Mucosa of descending colon (tissue), 3 donors: ENCODE measurements at regions not wholly inside any gene's neighbourhood (a gene's known extent, or its start where the extent isn't known, plus 50 kb on each side); places are given as distances from the start of the nearest gene placed in this dataset.

ENCODE experiments used
- ATAC-seq: fragments of 200-7000 bp; cut with Tn5 transposase; one replicate; pipeline ENCODE4 v1.9.1; 2020; ENCODE audit warnings: mild to moderate bottlenecking, moderate library complexity
- DNase-seq, 3 donors: peaks; one replicate each; pipeline ENCODE4 v3.0.0-alpha.2; 2020
- H3K36me3 ChIP-seq: fragments of 200-600 bp; one replicate; pipeline ENCODE4 v1.8.0; 2021; ENCODE audit warnings: low read depth, mild to moderate bottlenecking
- H3K4me1 ChIP-seq: fragments of 200-600 bp; one replicate; pipeline ENCODE4 v1.8.0; 2021; ENCODE audit warnings: low read depth, mild to moderate bottlenecking
- H3K4me3 ChIP-seq: fragments of 200-600 bp; one replicate; pipeline ENCODE4 v1.8.0; 2021; ENCODE audit warnings: mild to moderate bottlenecking
- H3K9me3 ChIP-seq: fragments of 200-600 bp; one replicate; pipeline ENCODE4 v1.8.0; 2021; ENCODE audit warnings: mild to moderate bottlenecking
- CTCF ChIP-seq: fragments of 200-600 bp; IDR thresholded peaks from one replicate; pipeline ENCODE4 v1.8.0; 2022; ENCODE audit warnings: antibody characterized with exemption, mild to moderate bottlenecking
- intact Hi-C, 2 donors: fragments of 100-400 bp; cut with DNase I in 1 of 2; cut with micrococcal nuclease in 1 of 2; formaldehyde crosslinking; loops; one replicate each; pipeline versions ENCODE4 v1.11.0 to v1.11.1; 2022; cut with DNase I, micrococcal nuclease
- donor health status: DM: no; HTN: no; CAD: no; lungs with moderate emphysema.
- donor health status: DM: no; HTN: no; CAD: no.
- donor health status: DM: no; HTN: yes; CAD: no.

DNA sequence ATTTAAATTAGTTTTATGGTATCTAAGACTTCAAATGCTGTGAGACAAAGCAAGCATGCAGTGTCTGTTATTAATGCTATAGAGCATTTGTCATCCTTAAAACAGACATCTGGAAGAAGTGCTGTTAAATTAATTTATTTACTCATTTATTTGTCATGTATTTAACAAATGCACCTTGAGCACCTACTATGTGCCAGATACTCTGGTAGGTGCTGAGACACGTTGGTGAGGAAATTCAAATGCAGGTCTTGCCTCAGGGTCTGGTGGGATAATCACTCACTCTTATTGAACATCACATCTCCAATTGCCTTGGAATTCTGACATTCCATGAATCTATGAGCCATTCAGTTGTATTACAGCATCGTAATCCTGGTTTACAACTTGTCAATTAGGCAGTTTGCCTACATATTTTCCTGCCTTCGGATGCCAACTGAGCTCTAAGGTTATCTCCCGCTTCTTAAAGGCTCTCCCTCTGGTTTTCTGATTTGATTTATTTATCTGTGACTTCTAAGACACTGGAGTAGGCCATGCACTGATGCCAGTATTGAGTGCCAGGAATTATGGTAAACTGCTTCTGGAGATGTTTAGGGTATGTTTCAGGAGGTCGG is 56.0 kb upstream of the RPS23 start:
- ATAC-seq: no peak
- DNase-seq: no peak
- TF ChIP-seq CTCF: no peak
- Histone ChIP-seq H3K9me3 (no peaks in the 10 kb centered on the region), H3K36me3 (no peaks in the 10 kb centered on the region), H3K4me3 (no peak overlapping the region), H3K4me1 (no peaks in the 10 kb centered on the region)
- intact Hi-C loops: no loop called here

GRCh38 chr5:82332886-82333615 is 54.9 kb upstream of the RPS23 start:
- no peak for TF ChIP-seq CTCF
- Histone ChIP-seq H3K36me3 (no peaks in the 10 kb centered on the region), H3K9me3 (no peaks in the 10 kb centered on the region), H3K4me3 (no peak overlapping the region), H3K4me1 (no peaks in the 10 kb centered on the region)
- no peak for ATAC-seq
- intact Hi-C loops: no loop called here
- no peak for DNase-seq

DNA sequence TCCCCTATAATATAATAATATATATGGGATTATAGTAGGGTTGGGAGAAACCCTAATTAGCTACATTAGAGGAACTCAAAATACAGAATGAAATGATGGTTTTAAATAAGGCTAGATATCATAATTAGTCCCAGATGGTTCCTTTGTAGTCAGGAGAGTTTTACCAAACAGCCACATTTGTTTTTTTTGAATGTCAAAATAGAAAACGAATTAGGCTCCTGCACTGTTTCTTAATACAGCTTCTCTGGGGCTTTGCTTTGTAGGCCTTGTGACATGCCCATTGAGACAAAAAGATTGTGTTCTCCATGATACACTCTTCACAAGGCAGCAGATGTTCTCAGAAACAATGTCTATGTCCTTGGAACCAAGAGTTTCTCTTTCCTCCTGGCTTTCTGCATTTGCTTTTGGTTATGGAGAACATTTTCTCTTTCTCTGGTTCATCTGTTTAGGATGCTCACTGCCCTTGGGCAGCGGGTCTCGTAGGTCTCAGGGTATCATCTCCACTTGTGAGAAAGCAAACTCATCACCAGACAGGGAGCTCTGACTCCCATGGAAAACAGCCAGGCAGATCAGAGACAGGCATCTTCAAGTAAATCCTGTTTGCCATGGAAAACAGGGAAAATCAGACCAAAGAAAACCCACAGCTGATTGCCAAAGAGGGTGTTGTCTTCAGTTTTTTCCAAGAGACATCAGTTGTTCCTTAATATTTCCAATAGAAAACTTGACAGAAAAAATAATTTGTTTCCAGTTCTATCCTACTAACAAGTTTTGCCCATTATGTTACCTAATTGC is 54.1 kb upstream of the RPS23 start:
- intact Hi-C loops: no loop called here
- no peak for DNase-seq
- ATAC-seq: no peak
- Histone ChIP-seq H3K9me3 (no peaks in the 10 kb centered on the region), H3K36me3 (no peaks in the 10 kb centered on the region), H3K4me1 (no peaks in the 10 kb centered on the region), H3K4me3 (no peak overlapping the region)
- no peak for TF ChIP-seq CTCF

DNA sequence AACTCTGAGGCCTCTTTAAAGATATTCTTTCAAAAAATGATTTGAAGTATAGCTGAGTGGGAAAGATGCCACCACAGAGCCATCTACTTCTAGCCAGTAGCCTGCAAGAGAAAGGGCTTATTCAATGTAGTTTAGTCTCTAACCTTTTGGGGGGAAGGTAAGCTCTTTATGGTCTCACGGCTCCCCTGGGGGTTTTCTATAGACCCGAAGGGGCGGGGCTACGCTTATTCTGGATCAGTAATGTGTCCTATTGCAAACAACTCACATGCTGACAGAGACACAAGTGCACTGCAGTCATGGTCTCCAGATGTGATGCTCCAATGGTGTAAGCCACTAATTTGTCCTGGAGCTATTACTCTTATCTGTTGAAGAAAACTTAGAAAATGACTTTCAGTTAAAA is 53.4 kb upstream of the RPS23 start:
- Histone ChIP-seq H3K4me3 (no peak overlapping the region), H3K36me3 (no peaks in the 10 kb centered on the region), H3K9me3 (no peaks in the 10 kb centered on the region), H3K4me1 (no peaks in the 10 kb centered on the region)
- no peak for TF ChIP-seq CTCF
- ATAC-seq (no peak), DNase-seq (no peak)
- intact Hi-C loops: no loop called here

- H3K4me3 ChIP-seq: no peak overlapping the region
- intact Hi-C loops: no loop called here
- H3K36me3 ChIP-seq: no peaks in the 10 kb centered on the region
- DNase-seq (no peak), ATAC-seq (no peak)
- TF ChIP-seq CTCF: no peak
- no peaks in the 10 kb centered on the region for H3K4me1 ChIP-seq
- no peaks in the 10 kb centered on the region for H3K9me3 ChIP-seq
These were observed 52.5 kb upstream of the RPS23 start for GRCh38 chr5:82330530-82331270.
